HepG2 (cell line): ENCODE measurements at regions not wholly inside any gene's neighbourhood (a gene's known extent, or its start where the extent isn't known, plus 50 kb on each side); places are given as distances from the start of the nearest gene placed in this dataset.

Experiments used
- ATAC-seq: fragments of 200-7000 bp; cut with Tn5 transposase; 3 replicates; pipeline ENCODE4 v1.9.1; 2020; ENCODE audit warnings: mild to moderate bottlenecking, moderate library complexity
- BruUV-seq: library from RNA; stranded (reverse); fragments of 400-500 nt; replicated peaks from 2 replicates; lab custom pipeline; 2021; lab: Mats Ljungman, UMichigan
- CTCF ChIA-PET: fragments of 300-600 bp; formaldehyde crosslinking; extraction: SDS; loops from one replicate; lab custom pipeline; 2021; ENCODE audit warnings: low total read pairs, inconsistent platforms, low intra/inter-chr PET ratio; lab: Yijun Ruan, JAX
- POLR2A ChIA-PET: fragments of 350-600 bp; sonication (Branson Sonifier 250); formaldehyde crosslinking; loops from one replicate; lab custom pipeline; 2020; ENCODE audit warnings: antibody characterized with exemption, inconsistent platforms; lab: Yijun Ruan, JAX
- DNase-seq: peaks from one replicate; pipeline ENCODE4 v3.0.0-alpha.2; 2015; ENCODE audit warnings: low spot score
- FAIRE-seq: peaks from 3 replicates; lab custom pipeline; 2011; peaks lifted over from hg19 to GRCh38; lab: Jason Lieb, UNC
- H2AFZ ChIP-seq: one replicate; pipeline ENCODE4 v1.6.1; 2011; ENCODE audit warnings: low read length, inconsistent platforms
- H3K27ac ChIP-seq: fragments of 300-600 bp; 3 replicates; pipeline ENCODE4 v1.8.0; 2011; ENCODE audit warnings: mixed run types, mild to moderate bottlenecking, mixed read lengths, low read length, inconsistent platforms; ENCODE audit not compliant: insufficient read depth; ENCODE audit errors: extremely low read length
- H3K27me3 ChIP-seq, 2 experiments: fragments of 200-600 bp in 1 of 2; 2 replicates in 1 of 2; 3 replicates in 1 of 2; pipeline versions ENCODE4 v1.6.0 to v1.8.0; 2011; ENCODE audit warnings: low read length in 2 of 2, mild to moderate bottlenecking in 2 of 2, moderate library complexity in 2 of 2, inconsistent platforms in 1 of 2; ENCODE audit not compliant: insufficient read depth in 2 of 2, control insufficient read depth in 1 of 2
- H3K36me3 ChIP-seq, 2 experiments: fragments of 200-600 bp in 1 of 2; replicated peaks in 1 of 2; 2 replicates in 1 of 2; 3 replicates in 1 of 2; pipeline versions ENCODE4 v1.5.1 to v1.8.0; 2011; ENCODE audit warnings: low read length in 2 of 2, inconsistent platforms in 1 of 2; ENCODE audit not compliant: insufficient read depth in 2 of 2, control insufficient read depth in 1 of 2
- H3K4me1 ChIP-seq: 2 replicates; pipeline ENCODE4 v1.5.1; 2012; ENCODE audit warnings: low read length, inconsistent platforms; ENCODE audit not compliant: insufficient read depth
- H3K4me2 ChIP-seq: 2 replicates; pipeline ENCODE4 v1.6.0; 2011; ENCODE audit warnings: low read depth, low read length, inconsistent platforms
- H3K4me3 ChIP-seq, 3 experiments: fragments of 200-600 bp in 1 of 3; sonication (generic), shearing (Covaris generic) in 1 of 3; replicated peaks in 1 of 3; 2 replicates each; pipeline ENCODE4 v1.5.1; 2011 to 2016; ENCODE audit warnings: low read length in 3 of 3, inconsistent platforms in 2 of 3, low read depth in 2 of 3, mild to moderate bottlenecking in 2 of 3, control low read depth in 1 of 3, mixed read lengths in 1 of 3; ENCODE audit not compliant: insufficient read depth in 1 of 3
- H3K79me2 ChIP-seq: one replicate; pipeline ENCODE4 v1.6.1; 2011; ENCODE audit warnings: low read length, inconsistent platforms; ENCODE audit not compliant: insufficient read depth
- H3K9ac ChIP-seq: 2 replicates; pipeline ENCODE4 v1.6.0; 2011; ENCODE audit warnings: mild to moderate bottlenecking, low read depth, low read length, inconsistent platforms; ENCODE audit not compliant: insufficient read depth
- H3K9me3 ChIP-seq: 2 replicates; pipeline ENCODE4 v1.5.1; 2012; ENCODE audit warnings: mild to moderate bottlenecking, low read length
- H4K20me1 ChIP-seq: 2 replicates; pipeline ENCODE4 v1.6.0; 2011; ENCODE audit warnings: inconsistent platforms, mild to moderate bottlenecking, low read length, moderate library complexity; ENCODE audit not compliant: insufficient read depth
- BORCS8-MEF2B ChIP-seq: sonication (generic); formaldehyde crosslinking; IDR thresholded peaks from 2 replicates; pipeline ENCODE4 v1.8.0; 2022; ENCODE audit warnings: mild to moderate bottlenecking, missing genetic modification reagents
- CTCF ChIP-seq: sonication (generic); formaldehyde crosslinking; IDR thresholded peaks from 2 replicates; pipeline ENCODE4 v1.5.0; 2020; ENCODE audit warnings: mild to moderate bottlenecking, missing genetic modification reagents, moderate library complexity
- FOSL1 ChIP-seq: sonication (generic); formaldehyde crosslinking; IDR thresholded peaks from 2 replicates; pipeline ENCODE4 v1.9.0; 2021; ENCODE audit warnings: missing genetic modification reagents, borderline replicate concordance
- KIAA2018 ChIP-seq: sonication (generic); formaldehyde crosslinking; IDR thresholded peaks from 2 replicates; pipeline ENCODE4 v1.5.0; 2020; ENCODE audit warnings: mild to moderate bottlenecking, missing genetic modification reagents, borderline replicate concordance
- RARG ChIP-seq: sonication (generic); formaldehyde crosslinking; IDR thresholded peaks from 2 replicates; pipeline ENCODE4 v1.4.0; 2020; ENCODE audit warnings: low read depth, mild to moderate bottlenecking, missing genetic modification reagents
- RBM22 ChIP-seq: fragments of 200-400 bp; formaldehyde crosslinking; optimal IDR thresholded peaks from 2 replicates; pipeline ENCODE3; 2017; ENCODE audit warnings: mild to moderate bottlenecking, low read length, moderate library complexity
- SMC3 ChIP-seq: IDR thresholded peaks from 2 replicates; pipeline ENCODE4 v1.6.1; 2011; ENCODE audit warnings: low read length, improper control_type of control experiment
- TCF7 ChIP-seq: sonication (generic); IDR thresholded peaks from 2 replicates; pipeline ENCODE4 v1.6.1; 2016; ENCODE audit warnings: antibody characterized with exemption, low read depth
- ZFP90 ChIP-seq: sonication (generic); formaldehyde crosslinking; IDR thresholded peaks from 2 replicates; pipeline ENCODE4 v1.8.0; 2022; ENCODE audit warnings: missing genetic modification reagents, mild to moderate bottlenecking, inconsistent platforms, borderline replicate concordance
- ZNF275 ChIP-seq: sonication (generic); formaldehyde crosslinking; IDR thresholded peaks from 2 replicates; pipeline ENCODE4 v1.8.0; 2022; ENCODE audit warnings: missing genetic modification reagents, mild to moderate bottlenecking, inconsistent platforms, borderline replicate concordance
- ZNF292 ChIP-seq: sonication (generic); formaldehyde crosslinking; IDR thresholded peaks from 2 replicates; pipeline ENCODE4 v1.8.1; 2022; ENCODE audit warnings: mild to moderate bottlenecking, low read depth, missing genetic modification reagents, borderline replicate concordance
- ZNF619 ChIP-seq: sonication (generic); formaldehyde crosslinking; IDR thresholded peaks from 2 replicates; pipeline ENCODE4 v1.4.0; 2020; ENCODE audit warnings: mild to moderate bottlenecking, missing genetic modification reagents
- ZNF790 ChIP-seq: sonication (generic); formaldehyde crosslinking; IDR thresholded peaks from 2 replicates; pipeline ENCODE4 v1.8.0; 2022; ENCODE audit warnings: missing genetic modification reagents, mild to moderate bottlenecking, borderline replicate concordance
- ZNF841 ChIP-seq: sonication (generic); formaldehyde crosslinking; IDR thresholded peaks from 2 replicates; pipeline ENCODE4 v1.8.1; 2023; ENCODE audit warnings: missing genetic modification reagents, borderline replicate concordance
- WGBS: methylation state at CpG from one replicate; pipeline ENCODE4 v1.1.6; 2017; ENCODE audit warnings: low lambda C conversion rate; 5-methylcytosine and 5-hydroxymethylcytosine counted together
- in situ Hi-C: cut with HindIII; loops from 2 replicates; pipeline ENCODE4 v1.10.0; 2017; ENCODE audit warnings: low pct_unique_long_range_greater_than_20kb; ENCODE audit not compliant: extremely low pct_ligation_motif_present
- intact Hi-C: fragments of 100-400 bp; cut with micrococcal nuclease; formaldehyde crosslinking; loops from one replicate; pipeline ENCODE4 v1.10.0; 2022; ENCODE audit not compliant: unreplicated experiment

GRCh38 chr7:25615593-25615992 lies 387.3 kb upstream of the NPVF start:
- Histone ChIP-seq H3K36me3 (no peaks in the 10 kb centered on the region), H3K4me3 (no peak overlapping the region), H2AFZ (no peak overlapping the region), H3K27ac (no peak overlapping the region), H3K9me3 (no peaks in the 10 kb centered on the region), H3K4me1 (no peaks in the 10 kb centered on the region), H3K9ac (no peak overlapping the region), H3K79me2 (no peaks in the 10 kb centered on the region), H4K20me1 (no peaks in the 10 kb centered on the region), H3K27me3 (no peaks in the 10 kb centered on the region), H3K4me2 (no peak overlapping the region)
- whole genome bisulfite sequencing: 35% methylated on average over 4 of the region's 5 CpGs
- POLR2A ChIA-PET: no interaction called here
- no peak for ATAC-seq
- no TSS peak for BruUV-seq
- in situ Hi-C loops (no loop called here), intact Hi-C loops (no loop called here)
- CTCF ChIA-PET: no interaction called here
- no peak for FAIRE-seq
- no peak for DNase-seq
- no peak for TF ChIP-seq ZNF619
- no peak for TF ChIP-seq FOSL1 (CRISPR knock-in tag)
- TF ChIP-seq SMC3: no peak
- TF ChIP-seq ZNF275: no peak
- TF ChIP-seq ZFP90 (CRISPR knock-in tag): no peak
- no peak for TF ChIP-seq RARG
- no peak for TF ChIP-seq ZNF790 (CRISPR knock-in tag)
- TF ChIP-seq RBM22: no peak
- TF ChIP-seq BORCS8-MEF2B (CRISPR knock-in tag): no peak
- TF ChIP-seq ZNF292: no peak
- no peak for TF ChIP-seq CTCF (CRISPR knock-in tag)
- no peak for TF ChIP-seq KIAA2018
- TF ChIP-seq ZNF841 (CRISPR knock-in tag): no peak
- TF ChIP-seq TCF7: no peak
